GM21367 (cell line): ENCODE measurements at regions not wholly inside any gene's neighbourhood (a gene's known extent, or its start where the extent isn't known, plus 50 kb on each side); places are given as distances from the start of the nearest gene placed in this dataset.

Source experiments
- ATAC-seq: cut with Tn5 transposase; IDR thresholded peaks from one replicate; pipeline ENCODE4 v1.9.1; 2021; ENCODE audit not compliant: unreplicated experiment

GRCh38 chr4:24303926-24304325 is 280.4 kb downstream of the DHX15 start:
- no peak for ATAC-seq

- ATAC-seq: no peak
Observed at GRCh38 chr4:24298911-24299310, 285.4 kb downstream of the DHX15 start.

GRCh38 chr4:24287096-24287495 is 297.3 kb downstream of the DHX15 start:
- no peak for ATAC-seq

- no peak for ATAC-seq
Observed at GRCh38 chr4:24285759-24286158, 298.6 kb downstream of the DHX15 start.

GRCh38 chr4:24282446-24282845 is 301.9 kb downstream of the DHX15 start:
- no peak for ATAC-seq

- no peak for ATAC-seq
Observed at GRCh38 chr4:24279911-24280375, 304.4 kb downstream of the DHX15 start.

GRCh38 chr4:24279469-24279868 is 304.9 kb downstream of the DHX15 start:
- no peak for ATAC-seq

- no peak for ATAC-seq
Observed at GRCh38 chr4:24278693-24279092, 305.7 kb downstream of the DHX15 start.

- no peak for ATAC-seq
Observed at GRCh38 chr4:24274381-24274941, 309.9 kb downstream of the DHX15 start.

- no peak for ATAC-seq
Observed at GRCh38 chr4:24273136-24273535, 311.2 kb downstream of the DHX15 start.

GRCh38 chr4:24266951-24267722 is 317.2 kb downstream of the DHX15 start:
- ATAC-seq: no peak

- ATAC-seq: no peak
Observed at GRCh38 chr4:24265989-24266388, 318.4 kb downstream of the DHX15 start.

- no peak for ATAC-seq
Observed at GRCh38 chr4:24262616-24263015, 321.7 kb downstream of the DHX15 start.

GRCh38 chr4:24262084-24262483 is 322.3 kb downstream of the DHX15 start:
- no peak for ATAC-seq

- no peak for ATAC-seq
Observed at GRCh38 chr4:24260923-24261564, 323.3 kb downstream of the DHX15 start.

- no peak for ATAC-seq
Observed at GRCh38 chr4:24260133-24260715, 324.1 kb downstream of the DHX15 start.

- ATAC-seq: no peak
Observed at GRCh38 chr4:24256547-24256946, 327.8 kb downstream of the DHX15 start.

GRCh38 chr4:24256066-24256465 is 328.3 kb downstream of the DHX15 start:
- ATAC-seq: no peak

GRCh38 chr4:24252121-24252520 is 332.2 kb downstream of the DHX15 start:
- no peak for ATAC-seq

GRCh38 chr4:24251589-24251988 is 332.8 kb downstream of the DHX15 start:
- no peak for ATAC-seq

GRCh38 chr4:24249972-24250371 is 334.4 kb downstream of the DHX15 start:
- ATAC-seq: no peak
